Pons (tissue), 1 donor: ENCODE measurements at regions not wholly inside any gene's neighbourhood (a gene's known extent, or its start where the extent isn't known, plus 50 kb on each side); places are given as distances from the start of the nearest gene placed in this dataset.

ENCODE experiments used
- DNase-seq: peaks from one replicate; pipeline ENCODE4 v3.0.0-alpha.2; 2016; ENCODE audit warnings: low spot score

DNA sequence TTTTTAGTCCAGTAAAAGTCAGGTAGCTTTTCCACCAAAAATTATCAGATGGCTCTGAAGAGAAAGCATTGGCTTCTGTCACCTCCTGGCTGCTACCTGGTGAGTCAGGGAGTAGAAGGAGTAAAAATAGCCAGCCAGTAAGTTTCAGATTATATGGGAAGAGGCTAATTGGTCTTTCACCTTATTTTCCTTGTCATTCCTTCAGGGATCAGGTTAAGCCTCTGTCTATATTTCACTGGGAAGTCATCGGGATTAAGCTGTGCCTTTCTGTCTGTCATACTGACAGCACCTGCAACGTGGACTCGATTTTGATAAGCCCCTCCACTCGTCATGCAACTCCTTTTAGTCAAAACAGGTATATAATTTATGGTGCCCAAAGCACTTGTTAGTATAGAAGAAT lies 380.7 kb upstream of the CELF4 start:
- no peak for DNase-seq

DNA sequence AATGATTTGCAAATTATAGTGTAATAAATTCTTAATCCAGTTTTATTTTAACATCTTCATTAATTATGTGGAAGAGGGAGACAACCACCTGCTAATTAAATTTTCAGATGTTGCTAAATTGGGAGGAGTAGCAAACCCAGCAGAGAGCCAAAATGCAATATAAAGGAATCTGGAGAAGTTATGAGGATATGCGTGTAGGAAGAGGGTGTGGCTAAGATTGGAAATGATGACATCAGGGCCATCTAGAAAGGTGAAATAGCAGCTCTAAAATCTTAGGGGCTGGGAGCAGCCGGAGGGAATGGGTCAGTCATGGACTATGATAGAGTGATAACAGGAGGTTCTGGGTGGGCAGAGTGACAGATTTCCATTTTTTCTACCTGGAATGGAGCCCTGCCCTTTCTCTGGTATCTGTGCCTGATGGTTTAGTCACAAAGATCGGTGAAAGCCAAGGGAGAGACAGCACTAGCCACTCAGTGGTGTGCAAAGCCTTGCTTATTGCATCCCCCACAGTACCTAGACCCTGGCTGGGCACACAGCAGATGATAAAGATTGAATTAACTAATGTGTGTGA lies 379.2 kb upstream of the CELF4 start:
- DNase-seq, result no peak

DNA sequence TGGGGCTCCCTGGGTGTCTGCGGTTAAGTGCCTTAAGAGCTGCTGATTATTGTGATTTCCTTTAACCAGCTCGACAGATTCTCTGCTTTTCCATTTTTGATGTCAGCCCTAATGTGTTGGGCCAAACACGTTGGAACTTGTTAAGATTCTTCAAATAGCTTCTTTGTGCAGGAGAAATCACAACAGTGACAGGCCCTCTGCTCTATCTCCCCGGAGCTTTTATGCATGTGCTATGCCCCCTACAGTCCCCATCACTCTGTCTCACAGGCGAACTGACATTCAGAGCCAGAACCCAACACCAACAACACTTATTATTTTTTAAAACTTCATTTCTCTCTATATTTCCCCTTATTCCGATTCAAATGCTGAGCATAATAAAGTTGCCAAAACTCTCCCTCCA lies 371.7 kb upstream of the CELF4 start:
- DNase-seq, result no peak

DNA sequence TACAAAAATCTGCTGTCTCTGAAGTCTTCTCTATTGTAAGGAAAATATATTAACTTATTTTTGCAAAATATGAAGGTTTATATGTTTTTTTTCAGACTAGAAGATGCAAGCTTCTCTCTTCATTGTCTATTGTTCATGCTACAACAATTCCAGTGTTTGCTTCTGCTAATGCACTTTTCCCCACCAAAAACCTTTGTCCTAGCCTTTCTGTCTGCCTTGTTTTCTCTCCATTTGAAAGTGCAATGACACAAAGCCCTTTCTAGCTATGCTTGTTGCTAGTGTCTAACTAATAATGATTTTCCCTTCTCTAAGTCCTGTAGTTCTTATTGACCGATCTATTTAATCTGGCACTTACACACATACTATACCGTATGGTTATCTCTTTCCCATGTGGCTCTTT lies 369.5 kb upstream of the CELF4 start:
- peak; percentile 80 for DNase-seq

DNA sequence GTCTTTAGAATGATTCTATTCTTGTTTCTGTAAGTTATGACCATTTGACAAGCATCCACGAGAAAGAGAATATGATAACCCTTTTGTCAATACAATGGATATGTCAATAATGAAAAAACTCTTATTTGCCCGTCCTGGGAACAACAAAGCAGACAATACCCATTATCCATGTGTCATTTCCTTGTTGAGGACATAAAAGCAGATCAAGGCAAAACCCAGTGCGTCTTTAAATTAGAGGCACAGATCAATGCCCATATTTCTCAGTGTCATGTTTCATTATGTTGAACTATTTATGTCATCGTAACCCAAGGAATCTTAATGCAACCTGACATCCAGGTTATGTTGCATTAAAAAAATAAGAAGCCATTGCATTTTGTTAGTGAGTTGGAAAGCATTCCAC lies 365.0 kb upstream of the CELF4 start:
- DNase-seq, result no peak

DNA sequence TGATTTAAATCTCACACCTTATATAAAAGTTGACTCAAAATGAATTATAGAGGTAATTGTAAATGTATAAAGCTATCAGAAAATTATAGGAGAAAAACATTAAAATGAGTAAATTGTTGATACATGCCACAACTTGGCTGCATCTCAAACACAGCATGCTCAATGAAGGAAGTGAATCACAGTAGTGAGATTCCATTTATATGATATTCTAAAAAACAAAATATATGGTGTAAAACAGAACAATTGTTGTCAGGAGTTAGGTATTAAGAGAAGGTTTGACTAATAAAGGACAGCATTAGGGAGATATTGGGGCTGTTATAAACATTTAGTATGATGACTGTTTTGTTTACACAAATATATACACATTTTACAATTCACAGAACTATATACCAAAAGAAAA lies 356.6 kb upstream of the CELF4 start:
- DNase-seq, result no peak

DNA sequence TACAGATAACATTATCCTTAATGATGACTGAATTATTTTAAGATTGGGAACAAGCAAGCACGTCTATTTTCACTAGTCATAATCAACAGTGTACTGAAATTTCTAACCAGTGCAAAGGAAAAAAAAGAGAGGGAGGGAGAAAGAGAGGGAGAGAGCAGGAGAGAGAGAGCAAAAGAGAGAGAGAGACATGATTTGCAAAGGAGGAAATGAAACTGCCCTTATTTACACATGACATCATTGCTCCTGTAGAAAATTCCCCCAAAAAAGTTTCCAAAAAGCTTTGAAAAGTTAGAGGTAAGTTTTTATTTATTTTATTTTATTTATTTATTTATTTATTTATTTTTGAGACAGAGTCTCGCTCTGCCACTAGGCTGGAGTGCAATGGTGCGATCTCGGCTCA lies 355.3 kb upstream of the CELF4 start:
- no peak for DNase-seq

DNA sequence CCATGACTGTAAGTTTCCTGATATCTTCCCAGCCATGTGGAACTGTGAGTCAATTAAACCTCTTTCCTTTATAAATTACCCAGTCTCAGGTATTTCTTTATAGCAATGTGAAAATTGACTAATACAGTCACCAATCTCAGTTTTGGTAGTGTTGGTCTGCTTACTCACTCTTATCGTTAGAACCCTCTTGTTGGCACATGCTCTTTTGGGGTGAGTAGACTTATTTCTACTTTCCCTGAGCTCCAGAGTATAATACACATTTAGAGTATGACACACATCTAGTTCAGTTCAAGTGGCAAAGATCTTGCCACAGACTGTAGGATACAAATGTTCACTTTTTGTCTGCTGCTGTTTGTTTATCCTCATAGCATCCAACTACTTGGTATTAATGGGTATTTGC lies 347.5 kb upstream of the CELF4 start:
- no peak for DNase-seq

DNA sequence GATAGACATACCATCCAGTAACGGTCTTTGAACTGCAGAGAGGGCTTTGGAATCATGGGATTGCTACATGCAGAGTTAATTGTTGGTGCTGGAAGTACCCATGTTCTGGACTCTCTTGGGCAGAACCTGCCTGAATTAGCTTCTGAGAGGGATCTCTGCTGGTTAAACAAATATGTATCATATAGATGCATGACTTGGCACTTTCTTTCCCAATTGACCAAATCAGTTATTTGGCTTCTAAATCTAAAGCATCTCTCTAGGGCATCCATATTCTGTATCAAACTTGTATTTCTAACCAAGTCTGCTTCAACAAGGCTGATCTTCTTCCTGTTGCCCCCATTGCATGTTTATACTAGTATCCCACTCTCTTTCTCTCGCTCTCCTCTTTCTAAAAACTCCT lies 336.7 kb upstream of the CELF4 start:
- DNase-seq, result no peak

DNA sequence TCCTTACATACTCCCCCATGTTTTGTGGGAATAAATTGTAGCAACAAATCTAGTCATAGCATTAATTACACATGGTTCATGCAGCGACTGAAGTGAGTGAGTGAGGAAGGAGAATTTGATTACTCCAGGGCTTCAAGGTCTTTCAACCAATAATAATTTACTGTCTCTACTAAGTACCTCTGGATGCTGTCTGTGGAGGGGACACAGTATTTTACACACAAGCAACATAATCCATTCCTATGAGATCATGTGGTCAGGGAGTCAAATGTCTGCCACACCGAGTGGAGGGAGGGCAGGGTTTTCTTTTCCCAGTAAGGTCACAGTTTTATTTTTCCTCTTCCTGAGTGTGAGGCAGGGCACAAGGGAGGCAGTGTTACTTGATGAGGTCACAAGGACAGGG lies 334.7 kb upstream of the CELF4 start:
- no peak for DNase-seq

DNA sequence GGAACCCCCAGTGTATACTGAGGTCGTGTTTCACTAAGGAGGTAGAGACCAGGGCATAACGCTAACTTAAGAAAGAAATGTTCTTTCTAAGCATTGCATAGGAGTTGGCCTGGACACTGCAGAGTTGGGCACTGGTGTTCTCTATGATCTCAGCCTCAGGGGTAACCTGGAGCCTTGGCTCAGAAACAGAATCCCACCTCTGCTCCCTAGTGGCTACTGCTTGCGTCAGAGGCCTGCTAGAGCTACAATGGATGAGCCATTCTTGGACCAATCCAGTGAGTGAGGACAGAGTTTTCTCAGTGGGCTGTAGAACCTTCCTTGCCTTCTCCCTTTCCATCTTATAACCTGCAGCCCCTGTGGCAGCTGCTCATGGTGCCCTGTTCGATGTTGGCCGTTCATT lies 324.4 kb upstream of the CELF4 start:
- DNase-seq, result no peak

DNA sequence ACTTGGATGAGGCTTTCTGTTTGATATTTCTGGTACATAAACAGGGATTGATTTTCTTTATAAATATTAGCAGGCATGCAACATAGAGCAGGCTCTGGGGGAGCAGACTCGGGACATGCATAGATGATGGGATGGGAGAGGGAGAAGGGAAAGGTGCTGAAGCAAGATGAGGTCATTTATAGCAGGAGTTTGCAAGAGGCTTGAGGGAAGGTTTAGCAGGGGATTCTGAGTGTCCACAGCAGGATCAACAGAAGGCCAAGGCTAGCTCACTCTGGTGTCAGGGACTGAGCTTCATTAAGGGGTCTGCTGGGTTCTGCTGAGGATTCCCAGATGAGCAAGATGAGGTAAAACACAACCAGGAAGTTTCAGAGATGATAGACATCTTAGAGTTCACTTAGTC lies 309.1 kb upstream of the CELF4 start:
- DNase-seq, result no peak

DNA sequence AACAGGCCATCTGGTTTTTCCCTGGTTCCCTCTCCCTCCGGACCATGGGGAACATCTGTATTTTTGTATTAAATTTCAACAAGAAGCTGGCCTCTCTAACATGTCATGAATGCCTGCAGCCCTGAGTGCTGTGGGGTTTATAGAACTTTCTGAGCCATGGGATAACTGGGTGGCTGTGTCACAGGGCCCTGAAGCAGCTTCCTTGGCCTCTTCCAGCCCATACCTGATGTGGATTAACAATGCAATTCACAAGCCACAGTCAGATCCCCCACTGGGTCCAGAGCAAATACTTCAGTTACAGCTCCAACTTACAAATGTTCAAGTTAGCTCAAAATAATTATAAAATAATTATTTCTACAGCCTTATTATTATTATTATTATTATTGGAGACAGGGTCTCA lies 307.8 kb upstream of the CELF4 start:
- no peak for DNase-seq

DNA sequence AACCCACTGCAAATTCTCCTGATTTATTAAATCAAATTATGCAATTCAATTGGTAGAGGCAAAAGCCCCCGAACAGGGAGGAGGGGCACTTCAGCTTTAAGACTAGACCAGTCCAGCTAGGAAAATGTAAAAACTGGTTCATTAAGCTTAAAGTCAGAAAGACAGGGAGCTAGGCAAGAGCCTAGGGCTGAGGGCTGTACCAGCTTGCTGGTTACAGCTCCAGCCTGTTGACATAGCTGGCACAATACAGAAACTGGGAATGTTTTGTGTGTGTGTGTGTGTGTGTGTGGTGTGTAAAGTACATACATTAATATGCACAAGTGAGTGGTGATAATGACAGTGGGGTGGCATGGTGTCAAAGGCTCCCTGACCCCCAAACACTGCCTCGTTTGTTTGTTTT lies 307.0 kb upstream of the CELF4 start:
- DNase-seq, result no peak

DNA sequence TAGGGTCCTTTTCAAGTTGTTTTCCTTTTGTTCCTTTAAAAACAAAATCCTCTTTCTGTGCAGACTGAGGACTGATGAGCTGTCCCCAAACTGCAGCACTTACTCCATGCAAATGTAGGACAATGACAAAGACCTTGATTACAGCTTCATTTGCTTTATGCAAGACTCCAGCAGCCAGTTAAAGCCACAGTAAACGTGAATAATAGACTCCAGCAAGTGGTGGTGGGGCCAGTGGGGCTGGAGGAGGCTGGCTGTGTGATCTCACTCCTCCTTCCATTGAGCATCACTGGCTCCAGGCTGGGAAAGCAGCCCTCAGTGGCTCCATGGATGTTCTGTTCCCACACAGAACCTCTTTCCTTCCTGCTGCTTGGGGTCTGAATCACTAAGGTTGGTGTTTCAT lies 306.0 kb upstream of the CELF4 start:
- no peak for DNase-seq

DNA sequence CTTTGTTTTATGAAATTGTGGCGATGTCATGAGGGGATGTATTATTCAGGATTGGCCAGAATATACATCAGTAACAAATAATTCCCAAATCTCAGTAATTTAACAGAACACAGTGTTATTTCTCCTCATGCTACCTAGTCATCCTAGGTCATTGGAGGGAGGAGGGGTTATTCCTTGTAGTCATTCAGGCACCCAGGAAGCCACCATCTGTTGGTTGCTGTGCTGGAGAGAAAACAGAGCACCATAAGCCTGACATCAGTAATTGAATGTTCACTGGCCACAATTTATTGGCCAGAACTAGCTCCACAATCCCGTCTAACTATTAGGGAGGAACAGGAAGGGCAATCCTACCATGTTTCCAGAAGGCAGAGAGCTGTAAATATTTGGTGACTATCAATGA lies 303.5 kb upstream of the CELF4 start:
- DNase-seq, result no peak

DNA sequence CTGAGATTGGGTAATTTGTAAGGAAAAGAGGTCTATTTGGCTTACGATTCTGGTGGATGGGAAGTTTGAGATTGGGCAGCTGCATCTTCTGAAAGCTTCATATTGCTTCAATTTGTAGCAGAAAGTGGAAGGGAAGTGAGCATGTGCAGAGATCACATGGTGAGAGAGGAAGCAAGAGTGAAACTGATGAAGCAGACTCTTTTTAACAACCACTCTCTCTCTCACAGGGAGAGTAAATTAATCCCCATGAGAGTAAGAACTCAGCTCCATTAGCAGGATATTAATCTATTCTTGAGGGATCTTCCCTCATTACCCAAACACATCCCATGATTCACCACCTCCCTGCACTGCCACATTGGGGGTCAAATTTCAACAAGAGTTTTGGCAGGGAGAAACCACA lies 298.5 kb upstream of the CELF4 start:
- DNase-seq, result no peak

DNA sequence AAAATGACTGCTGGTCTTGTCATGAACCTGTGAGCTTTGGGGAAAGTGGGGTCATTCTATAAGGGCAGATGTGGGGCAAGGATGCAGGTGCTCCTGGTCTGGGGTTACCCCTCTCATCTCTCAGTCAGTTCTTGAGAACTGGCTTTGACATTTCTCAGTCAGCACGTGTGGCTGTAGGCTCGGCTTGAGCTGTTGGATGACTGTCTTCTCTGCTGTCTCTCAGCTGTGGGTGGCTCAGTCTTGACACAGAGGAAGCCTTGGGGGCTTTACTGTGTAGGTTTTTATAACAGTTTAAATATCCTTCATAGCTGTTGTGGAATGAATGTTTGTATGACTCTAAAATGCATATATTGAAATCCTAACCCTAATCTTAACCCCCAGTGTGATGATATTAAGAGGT lies 296.4 kb upstream of the CELF4 start:
- no peak for DNase-seq

DNA sequence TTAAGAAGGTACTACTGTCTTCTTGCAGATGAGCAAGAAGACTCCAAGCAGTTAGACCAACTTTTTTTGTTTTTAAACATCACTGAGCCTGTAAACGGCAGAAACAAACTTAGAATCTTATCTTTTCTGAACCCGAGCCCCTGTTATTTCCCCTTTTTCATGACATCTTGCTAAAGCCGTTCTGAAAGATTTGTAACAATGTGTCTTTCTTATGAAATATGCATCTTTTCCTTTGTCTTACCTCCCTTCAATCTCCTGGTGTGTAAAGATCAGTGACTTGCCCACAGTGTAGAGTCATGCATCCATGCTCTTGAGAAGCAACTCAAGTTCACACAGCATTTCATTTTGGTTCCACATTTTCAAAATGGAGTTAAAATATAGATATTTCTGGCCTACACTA lies 288.8 kb upstream of the CELF4 start:
- no peak for DNase-seq

DNA sequence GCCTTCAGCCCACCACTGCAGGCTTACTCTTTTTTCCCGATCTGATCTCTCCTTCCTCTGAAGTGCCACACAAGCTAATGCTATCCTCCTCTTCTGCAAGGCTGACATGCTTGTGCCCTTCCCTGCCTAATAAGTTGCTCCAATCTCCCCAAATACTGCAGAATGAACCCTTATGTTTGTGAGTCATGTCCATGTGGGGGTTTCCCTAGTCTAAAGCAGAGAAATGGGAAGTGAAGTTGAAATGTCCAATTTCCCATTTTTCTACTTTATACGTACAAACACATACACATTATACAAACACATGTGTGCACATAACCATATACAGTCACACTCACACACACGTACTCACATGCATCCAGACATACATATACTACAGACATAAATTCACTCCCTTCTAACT lies 288.1 kb upstream of the CELF4 start:
- no peak for DNase-seq

DNA sequence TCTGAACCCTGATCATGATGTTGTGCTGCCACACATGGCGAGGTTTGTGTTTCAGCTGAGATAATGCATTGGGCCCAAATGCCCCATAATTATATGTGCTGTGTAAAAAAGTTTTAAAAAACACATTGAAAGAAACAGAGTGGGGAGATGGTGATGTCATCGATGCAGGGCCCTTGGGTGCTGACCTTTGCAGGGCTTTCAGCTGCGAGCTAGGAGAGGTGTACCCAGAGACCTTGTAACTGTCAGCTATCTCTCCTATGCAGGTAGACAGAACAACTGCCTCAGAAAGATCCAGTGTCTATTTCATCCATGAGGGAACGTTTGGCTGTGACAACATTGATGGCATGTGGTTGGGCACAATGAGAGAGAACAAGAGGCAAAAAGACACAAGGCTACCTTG lies 286.9 kb upstream of the CELF4 start:
- DNase-seq, result no peak

DNA sequence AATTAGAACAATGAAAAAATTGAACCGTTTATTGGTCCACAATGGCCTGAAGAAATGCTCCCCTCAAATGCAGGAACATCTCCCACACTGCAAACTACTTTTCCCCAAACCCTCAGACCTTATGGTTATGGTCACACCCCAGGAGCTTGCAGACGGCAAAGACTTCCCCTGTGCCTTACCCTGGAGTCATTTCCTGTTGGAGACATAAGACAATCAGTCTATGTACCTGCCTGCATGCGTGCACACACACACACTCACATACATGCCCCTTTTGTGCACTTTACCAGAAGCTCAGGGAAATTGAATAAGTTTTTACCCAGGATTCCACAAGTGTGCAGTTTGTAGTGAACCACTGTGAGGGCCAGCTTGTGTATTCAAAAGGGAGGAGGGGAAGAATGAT lies 281.9 kb upstream of the CELF4 start:
- DNase-seq, result no peak

DNA sequence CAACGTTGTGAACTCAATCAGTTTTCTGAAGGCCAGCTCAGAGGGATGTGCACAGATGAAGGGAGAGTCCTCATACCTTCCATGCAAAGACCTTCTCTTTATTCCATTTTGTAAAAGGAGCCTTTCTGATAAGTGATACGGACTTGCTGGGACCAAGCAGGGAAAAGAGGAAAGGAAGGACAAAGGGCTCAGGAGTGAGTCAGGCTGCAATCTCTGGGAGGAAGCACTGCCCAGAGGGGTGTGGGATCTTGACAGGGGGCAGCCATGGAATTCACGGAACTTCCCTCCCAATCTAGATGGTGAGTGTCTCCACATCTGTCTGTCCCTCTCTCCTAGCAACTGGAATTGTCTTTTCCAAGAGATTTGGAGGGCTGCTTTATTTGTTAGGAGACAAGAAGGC lies 281.4 kb upstream of the CELF4 start:
- DNase-seq, result no peak

DNA sequence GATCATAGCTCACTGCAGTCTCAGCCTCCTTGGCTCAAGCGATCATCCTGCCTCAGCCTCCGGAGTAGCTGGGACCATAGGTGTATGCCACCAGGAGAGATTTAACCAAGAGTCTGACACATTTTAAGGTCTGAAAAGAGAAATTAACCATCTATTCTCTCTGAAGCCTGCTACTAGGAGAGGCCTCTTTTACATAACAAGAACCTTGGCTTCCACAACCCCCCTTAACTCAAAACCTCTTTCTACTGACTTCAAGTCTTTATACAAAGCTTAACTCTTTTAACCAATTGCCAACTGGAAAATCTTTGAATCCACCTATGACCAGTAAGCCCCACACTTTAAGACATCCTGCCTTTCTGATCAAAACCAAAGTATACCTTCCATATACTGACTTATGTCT lies 279.9 kb upstream of the CELF4 start:
- DNase-seq, result no peak
